Ishikawa (cell line): ENCODE measurements at regions not wholly inside any gene's neighbourhood (a gene's known extent, or its start where the extent isn't known, plus 50 kb on each side); places are given as distances from the start of the nearest gene placed in this dataset.

ENCODE experiments used
- EGR1 ChIP-seq: IDR thresholded peaks from 2 replicates; pipeline ENCODE4 v1.6.1; 2012
- YY1 ChIP-seq: IDR thresholded peaks from 2 replicates; pipeline ENCODE4 v1.6.1; 2012; ENCODE audit warnings: low read depth
- TF ChIP-seq, protein P1 (sequence below): IDR thresholded peaks from 2 replicates; pipeline ENCODE4 v1.6.1; 2012; ENCODE audit warnings: low read depth, mild to moderate bottlenecking

DNA sequence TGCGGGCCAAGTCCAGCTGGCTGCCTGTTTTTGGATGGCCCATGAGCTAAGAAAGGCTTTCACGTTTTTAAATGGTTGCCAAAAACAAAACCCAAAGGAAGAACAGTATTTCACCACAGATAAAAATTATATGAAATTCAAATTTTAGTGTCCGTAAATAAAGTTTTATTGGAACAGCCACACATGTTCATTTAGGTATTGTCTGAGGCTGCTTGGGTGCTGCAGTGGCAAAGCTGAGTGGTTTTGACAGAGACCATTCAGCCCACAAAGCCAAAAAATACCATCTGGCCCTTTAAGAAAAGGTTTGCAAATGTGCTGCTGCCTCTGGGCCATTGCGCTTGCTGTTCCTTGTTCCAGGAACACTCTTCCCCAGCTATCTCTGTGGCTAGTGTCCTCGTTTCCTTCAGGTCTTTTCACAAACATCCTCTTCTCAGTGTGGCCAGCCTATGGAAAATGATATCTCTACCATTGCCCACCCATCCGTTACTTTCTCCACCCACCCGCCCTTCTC is 232.9 kb upstream of the CIBAR2 start:
- TF ChIP-seq EGR1, result no peak
- no peak for TF ChIP-seq YY1
- TF ChIP-seq, protein P1, sequence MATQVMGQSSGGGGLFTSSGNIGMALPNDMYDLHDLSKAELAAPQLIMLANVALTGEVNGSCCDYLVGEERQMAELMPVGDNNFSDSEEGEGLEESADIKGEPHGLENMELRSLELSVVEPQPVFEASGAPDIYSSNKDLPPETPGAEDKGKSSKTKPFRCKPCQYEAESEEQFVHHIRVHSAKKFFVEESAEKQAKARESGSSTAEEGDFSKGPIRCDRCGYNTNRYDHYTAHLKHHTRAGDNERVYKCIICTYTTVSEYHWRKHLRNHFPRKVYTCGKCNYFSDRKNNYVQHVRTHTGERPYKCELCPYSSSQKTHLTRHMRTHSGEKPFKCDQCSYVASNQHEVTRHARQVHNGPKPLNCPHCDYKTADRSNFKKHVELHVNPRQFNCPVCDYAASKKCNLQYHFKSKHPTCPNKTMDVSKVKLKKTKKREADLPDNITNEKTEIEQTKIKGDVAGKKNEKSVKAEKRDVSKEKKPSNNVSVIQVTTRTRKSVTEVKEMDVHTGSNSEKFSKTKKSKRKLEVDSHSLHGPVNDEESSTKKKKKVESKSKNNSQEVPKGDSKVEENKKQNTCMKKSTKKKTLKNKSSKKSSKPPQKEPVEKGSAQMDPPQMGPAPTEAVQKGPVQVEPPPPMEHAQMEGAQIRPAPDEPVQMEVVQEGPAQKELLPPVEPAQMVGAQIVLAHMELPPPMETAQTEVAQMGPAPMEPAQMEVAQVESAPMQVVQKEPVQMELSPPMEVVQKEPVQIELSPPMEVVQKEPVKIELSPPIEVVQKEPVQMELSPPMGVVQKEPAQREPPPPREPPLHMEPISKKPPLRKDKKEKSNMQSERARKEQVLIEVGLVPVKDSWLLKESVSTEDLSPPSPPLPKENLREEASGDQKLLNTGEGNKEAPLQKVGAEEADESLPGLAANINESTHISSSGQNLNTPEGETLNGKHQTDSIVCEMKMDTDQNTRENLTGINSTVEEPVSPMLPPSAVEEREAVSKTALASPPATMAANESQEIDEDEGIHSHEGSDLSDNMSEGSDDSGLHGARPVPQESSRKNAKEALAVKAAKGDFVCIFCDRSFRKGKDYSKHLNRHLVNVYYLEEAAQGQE, result no peak
